Ishikawa (cell line): ENCODE measurements at regions not wholly inside any gene's neighbourhood (a gene's known extent, or its start where the extent isn't known, plus 50 kb on each side); places are given as distances from the start of the nearest gene placed in this dataset.

Experiments used
- CEBPB ChIP-seq: IDR thresholded peaks from 2 replicates; pipeline ENCODE4 v1.6.1; 2012
- TAF1 ChIP-seq: IDR thresholded peaks from 2 replicates; pipeline ENCODE4 v1.6.1; 2012; ENCODE audit warnings: low read depth, mild to moderate bottlenecking
- TCF12 ChIP-seq: IDR thresholded peaks from 2 replicates; pipeline ENCODE4 v1.6.1; 2012; ENCODE audit warnings: low read depth
- TF ChIP-seq, protein P1 (sequence below): IDR thresholded peaks from 2 replicates; pipeline ENCODE4 v1.6.1; 2012
- TF ChIP-seq, protein P2 (sequence below): IDR thresholded peaks from 2 replicates; pipeline ENCODE4 v1.6.1; 2012; ENCODE audit warnings: low read depth, mild to moderate bottlenecking

DNA sequence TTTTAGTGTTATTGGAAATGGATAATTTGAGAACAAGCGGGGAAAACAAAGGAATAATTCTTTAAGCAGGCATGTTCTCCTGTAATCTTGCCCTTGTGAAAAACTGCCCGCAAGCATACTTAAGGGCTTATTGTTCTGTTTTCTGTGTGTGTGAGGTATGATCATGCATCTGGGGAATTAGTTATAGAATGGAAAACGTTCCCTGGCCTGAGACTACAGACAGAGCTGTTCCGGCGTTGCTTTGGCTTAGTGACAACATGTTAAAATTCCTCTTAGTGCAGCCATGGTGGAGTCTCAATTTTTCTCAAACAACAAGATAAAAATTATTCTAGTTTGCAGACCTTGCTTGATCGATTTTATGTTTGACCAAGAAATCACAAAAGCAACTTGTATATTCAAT lies 560.2 kb upstream of the SPRY2 start:
- no peak for TF ChIP-seq TAF1
- TF ChIP-seq, protein P1, sequence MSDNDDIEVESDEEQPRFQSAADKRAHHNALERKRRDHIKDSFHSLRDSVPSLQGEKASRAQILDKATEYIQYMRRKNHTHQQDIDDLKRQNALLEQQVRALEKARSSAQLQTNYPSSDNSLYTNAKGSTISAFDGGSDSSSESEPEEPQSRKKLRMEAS: no peak
- TF ChIP-seq, protein P2, sequence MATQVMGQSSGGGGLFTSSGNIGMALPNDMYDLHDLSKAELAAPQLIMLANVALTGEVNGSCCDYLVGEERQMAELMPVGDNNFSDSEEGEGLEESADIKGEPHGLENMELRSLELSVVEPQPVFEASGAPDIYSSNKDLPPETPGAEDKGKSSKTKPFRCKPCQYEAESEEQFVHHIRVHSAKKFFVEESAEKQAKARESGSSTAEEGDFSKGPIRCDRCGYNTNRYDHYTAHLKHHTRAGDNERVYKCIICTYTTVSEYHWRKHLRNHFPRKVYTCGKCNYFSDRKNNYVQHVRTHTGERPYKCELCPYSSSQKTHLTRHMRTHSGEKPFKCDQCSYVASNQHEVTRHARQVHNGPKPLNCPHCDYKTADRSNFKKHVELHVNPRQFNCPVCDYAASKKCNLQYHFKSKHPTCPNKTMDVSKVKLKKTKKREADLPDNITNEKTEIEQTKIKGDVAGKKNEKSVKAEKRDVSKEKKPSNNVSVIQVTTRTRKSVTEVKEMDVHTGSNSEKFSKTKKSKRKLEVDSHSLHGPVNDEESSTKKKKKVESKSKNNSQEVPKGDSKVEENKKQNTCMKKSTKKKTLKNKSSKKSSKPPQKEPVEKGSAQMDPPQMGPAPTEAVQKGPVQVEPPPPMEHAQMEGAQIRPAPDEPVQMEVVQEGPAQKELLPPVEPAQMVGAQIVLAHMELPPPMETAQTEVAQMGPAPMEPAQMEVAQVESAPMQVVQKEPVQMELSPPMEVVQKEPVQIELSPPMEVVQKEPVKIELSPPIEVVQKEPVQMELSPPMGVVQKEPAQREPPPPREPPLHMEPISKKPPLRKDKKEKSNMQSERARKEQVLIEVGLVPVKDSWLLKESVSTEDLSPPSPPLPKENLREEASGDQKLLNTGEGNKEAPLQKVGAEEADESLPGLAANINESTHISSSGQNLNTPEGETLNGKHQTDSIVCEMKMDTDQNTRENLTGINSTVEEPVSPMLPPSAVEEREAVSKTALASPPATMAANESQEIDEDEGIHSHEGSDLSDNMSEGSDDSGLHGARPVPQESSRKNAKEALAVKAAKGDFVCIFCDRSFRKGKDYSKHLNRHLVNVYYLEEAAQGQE: no peak
- no peak for TF ChIP-seq CEBPB
- TF ChIP-seq TCF12: no peak
